GM12873 (cell line): ENCODE measurements at regions not wholly inside any gene's neighbourhood (a gene's known extent, or its start where the extent isn't known, plus 50 kb on each side); places are given as distances from the start of the nearest gene placed in this dataset.

Source experiments
- TF ChIP-seq, protein P1 (sequence below): IDR thresholded peaks from 2 replicates; pipeline ENCODE4 v1.5.1; 2012; ENCODE audit warnings: low read depth, mild to moderate bottlenecking, moderate library complexity, low read length, control low read depth; ENCODE audit not compliant: insufficient read depth; ENCODE audit errors: missing control alignments

DNA sequence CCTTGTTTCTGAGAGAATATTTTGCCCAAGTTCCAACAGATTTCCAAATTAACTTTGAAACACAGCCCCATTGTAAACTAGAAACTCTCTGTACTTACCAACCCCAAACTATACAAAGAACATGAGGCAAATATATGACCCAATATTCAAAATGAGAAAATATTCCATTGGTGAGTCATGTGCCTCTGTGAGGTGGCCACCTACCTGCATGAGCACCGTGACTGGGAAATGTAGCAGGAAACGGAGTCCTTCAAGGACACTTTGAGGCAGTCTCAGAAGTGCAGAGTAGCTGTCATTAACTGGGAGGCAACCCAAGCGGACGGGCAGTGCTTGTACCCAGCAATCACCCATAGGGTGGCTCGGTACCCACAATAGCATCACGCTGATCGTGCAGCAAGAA, 335.5 kb upstream of the NOX3 start:
- TF ChIP-seq, protein P1, sequence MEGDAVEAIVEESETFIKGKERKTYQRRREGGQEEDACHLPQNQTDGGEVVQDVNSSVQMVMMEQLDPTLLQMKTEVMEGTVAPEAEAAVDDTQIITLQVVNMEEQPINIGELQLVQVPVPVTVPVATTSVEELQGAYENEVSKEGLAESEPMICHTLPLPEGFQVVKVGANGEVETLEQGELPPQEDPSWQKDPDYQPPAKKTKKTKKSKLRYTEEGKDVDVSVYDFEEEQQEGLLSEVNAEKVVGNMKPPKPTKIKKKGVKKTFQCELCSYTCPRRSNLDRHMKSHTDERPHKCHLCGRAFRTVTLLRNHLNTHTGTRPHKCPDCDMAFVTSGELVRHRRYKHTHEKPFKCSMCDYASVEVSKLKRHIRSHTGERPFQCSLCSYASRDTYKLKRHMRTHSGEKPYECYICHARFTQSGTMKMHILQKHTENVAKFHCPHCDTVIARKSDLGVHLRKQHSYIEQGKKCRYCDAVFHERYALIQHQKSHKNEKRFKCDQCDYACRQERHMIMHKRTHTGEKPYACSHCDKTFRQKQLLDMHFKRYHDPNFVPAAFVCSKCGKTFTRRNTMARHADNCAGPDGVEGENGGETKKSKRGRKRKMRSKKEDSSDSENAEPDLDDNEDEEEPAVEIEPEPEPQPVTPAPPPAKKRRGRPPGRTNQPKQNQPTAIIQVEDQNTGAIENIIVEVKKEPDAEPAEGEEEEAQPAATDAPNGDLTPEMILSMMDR, result no peak

DNA sequence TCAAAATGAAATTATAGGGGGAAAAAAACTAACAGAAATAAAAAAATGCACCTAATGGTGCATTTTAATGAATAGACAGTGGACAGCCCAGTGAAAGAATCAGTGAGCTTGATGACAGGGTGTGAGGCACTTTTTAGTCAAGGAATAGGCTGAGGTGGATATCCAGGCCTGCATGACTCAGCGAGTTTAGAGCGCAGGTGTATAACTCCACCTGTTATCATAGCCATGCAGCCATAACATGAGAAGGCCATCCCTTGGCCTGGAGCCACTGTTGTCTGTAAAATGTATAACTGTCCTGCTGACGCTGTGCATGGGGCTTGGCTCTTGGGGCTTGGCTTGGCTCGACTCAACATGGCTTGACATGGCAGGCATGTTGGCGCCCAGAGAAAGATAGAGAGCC, 331.5 kb upstream of the NOX3 start:
- TF ChIP-seq, protein P1, result no peak

DNA sequence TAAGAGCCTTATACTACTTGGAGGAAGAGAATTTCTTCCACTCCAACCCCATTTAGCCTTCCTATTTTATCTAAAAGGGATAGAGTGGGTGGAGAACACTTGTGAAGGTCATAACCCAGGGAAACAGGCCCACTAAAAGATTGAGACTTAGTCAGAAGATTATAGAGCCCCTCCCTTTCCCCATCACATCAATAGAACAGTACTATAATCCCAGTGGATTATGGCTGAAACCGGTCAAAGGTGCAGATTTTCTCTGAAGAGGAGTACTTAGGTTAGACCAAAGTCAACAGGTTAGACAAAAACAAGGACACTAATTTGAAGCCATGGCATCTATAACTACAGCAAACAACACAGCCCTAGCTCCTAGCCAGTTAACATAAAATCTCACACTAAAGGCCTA, 330.9 kb upstream of the NOX3 start:
- TF ChIP-seq, protein P1, result no peak

DNA sequence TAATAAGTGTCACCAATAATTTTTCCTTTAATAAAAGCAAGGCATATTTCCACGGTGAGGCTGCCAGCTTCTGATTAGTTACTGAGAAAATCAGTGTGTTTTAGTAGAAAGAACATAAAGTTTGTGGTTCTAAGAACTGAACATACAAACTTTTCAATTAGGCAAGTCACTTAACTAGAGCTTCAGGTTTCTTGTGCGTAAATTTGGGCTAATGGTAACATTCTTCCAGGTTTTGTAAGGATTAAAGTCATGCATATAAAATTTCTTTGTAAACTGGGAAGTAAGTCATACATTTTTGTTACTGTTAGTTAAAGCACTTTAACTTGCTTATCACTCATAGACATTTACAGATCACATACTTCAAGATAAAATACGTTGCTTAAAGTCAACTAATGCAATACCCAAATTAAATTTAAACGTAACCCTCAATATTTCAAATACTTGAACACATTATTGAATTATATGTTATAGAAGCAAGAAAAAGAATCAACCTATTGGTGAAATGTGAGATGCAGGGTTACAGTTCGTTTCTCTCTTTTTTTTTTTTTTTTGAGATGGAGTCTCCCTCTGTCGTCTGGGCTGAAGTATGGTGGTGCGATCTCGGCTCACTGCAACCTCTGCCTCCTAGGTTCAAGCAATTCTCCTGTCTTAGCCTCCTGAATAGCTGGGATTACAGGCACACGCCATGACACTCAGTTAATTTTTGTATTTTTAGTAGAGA, 327.3 kb upstream of the NOX3 start:
- TF ChIP-seq, protein P1, result no peak

DNA sequence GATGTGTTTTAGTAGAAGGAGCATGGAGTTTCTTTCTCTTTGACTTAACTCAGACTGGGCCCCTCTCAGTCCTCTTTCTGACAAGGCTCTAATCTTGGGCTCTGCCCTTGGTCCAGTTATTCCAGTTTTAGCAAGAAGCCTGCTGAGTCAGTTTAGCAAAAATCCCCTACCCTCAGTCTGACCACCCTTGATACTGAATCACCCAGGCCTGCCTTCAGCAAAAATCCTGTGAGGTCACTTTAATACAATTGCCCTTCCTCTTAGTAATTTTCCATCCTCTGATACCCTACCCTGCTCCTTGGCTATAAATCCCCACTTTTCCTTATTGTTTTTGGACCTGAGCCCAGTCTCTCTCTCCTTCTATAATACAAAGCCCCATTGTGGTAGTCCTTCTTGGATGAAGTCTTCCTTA, 326.7 kb upstream of the NOX3 start:
- TF ChIP-seq, protein P1, result no peak

DNA sequence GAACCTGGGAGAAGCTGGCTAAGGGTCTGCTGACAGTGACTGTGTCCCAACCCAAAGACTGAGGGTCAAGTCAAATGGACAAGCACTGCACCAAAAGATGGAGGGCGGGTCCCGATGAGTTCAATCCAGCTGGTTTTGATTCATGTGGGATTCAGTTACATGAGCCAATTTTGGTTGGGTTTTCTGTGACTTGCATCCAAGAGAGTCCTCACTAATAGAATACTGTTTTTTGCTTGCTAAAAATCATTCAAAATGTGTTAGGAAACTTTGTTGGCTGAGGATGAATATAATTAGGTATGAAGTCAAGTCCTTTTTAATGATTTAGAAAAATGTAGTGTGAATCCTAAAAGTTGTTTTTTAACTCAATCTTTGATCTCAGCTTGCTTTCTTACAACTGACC, 323.8 kb upstream of the NOX3 start:
- TF ChIP-seq, protein P1, result no peak

DNA sequence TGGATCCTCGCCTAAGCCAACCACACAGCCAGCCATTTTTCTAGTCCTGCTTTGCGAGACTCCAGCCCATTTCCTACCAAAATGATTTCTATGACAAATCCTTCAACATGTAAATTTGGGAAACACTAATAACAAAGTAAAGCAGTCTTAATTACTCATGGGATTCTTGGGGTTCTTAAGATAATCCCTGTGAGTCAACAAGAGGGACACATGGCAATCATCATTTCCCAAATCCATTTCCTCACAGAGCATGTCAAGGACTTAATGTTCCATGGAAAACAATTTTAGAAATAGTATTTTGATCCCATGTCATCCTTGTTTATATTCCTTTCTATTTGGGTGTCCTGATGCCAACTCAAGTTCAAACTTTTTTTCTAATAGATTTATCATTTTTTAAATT, 322.7 kb upstream of the NOX3 start:
- TF ChIP-seq, protein P1, result no peak
